B cell (primary cell): ENCODE measurements at regions not wholly inside any gene's neighbourhood (a gene's known extent, or its start where the extent isn't known, plus 50 kb on each side); places are given as distances from the start of the nearest gene placed in this dataset.

Source experiments
- ATAC-seq: fragments of 200-7000 bp; cut with Tn5 transposase; one replicate; pipeline ENCODE4 v1.10.0; 2021; ENCODE audit warnings: low read depth, mild to moderate bottlenecking, moderate number of reproducible peaks, moderate library complexity
- CTCF ChIA-PET: fragments of 350-600 bp; sonication (Branson Sonifier 250); formaldehyde crosslinking; loops from one replicate; lab custom pipeline; 2021; ENCODE audit warnings: antibody characterized with exemption, inconsistent platforms; lab: Charles Lee
- POLR2A ChIA-PET: fragments of 350-600 bp; sonication (Branson Sonifier 250); formaldehyde crosslinking; loops from one replicate; lab custom pipeline; 2021; ENCODE audit warnings: antibody characterized with exemption; lab: Charles Lee
- DNase-seq: peaks from one replicate; pipeline ENCODE4 v3.0.0; 2013
- H2AFZ ChIP-seq: 2 replicates; pipeline ENCODE4 v1.6.1; 2012; ENCODE audit warnings: mild to moderate bottlenecking, low read depth, low read length; ENCODE audit not compliant: insufficient read depth, poor library complexity, severe bottlenecking
- H3K27ac ChIP-seq, 2 donors: 1 replicate in 1 of 2; 2 replicates in 1 of 2; pipeline ENCODE4 v1.5.1; 2012 to 2013; ENCODE audit warnings: low read length in 2 of 2, mild to moderate bottlenecking in 2 of 2, moderate library complexity in 1 of 2
- H3K27me3 ChIP-seq, 4 experiments: fragments of 200-600 bp in 1 of 4; sonication (generic) in 1 of 4; replicated peaks in 1 of 4; 1 replicate in 2 of 4; 2 replicates in 2 of 4; pipeline versions ENCODE4 v1.6.1 to v1.7.0; 2013 to 2016; ENCODE audit warnings: low read length in 3 of 4, mild to moderate bottlenecking in 2 of 4, mixed read lengths in 1 of 4, moderate library complexity in 1 of 4; ENCODE audit not compliant: insufficient read depth in 4 of 4, control insufficient read depth in 3 of 4; ENCODE audit errors: control extremely low read depth in 1 of 4
- H3K36me3 ChIP-seq, 2 experiments: replicated peaks in 1 of 2; 1 replicate in 1 of 2; 2 replicates in 1 of 2; pipeline versions ENCODE4 v1.6.1 to v1.7.1; 2013; ENCODE audit warnings: low read length in 1 of 2; ENCODE audit not compliant: insufficient read depth in 2 of 2, control insufficient read depth in 1 of 2; ENCODE audit errors: control extremely low read depth in 1 of 2, extremely low read depth in 1 of 2
- H3K4me1 ChIP-seq, 2 donors: fragments of 200-600 bp in 1 of 2; sonication (generic) in 1 of 2; 1 replicate in 1 of 2; 2 replicates in 1 of 2; pipeline versions ENCODE4 v1.5.1 to v1.6.1; 2013 to 2017; ENCODE audit warnings: low read length in 2 of 2; ENCODE audit not compliant: control insufficient read depth in 2 of 2, insufficient read depth in 2 of 2
- H3K4me2 ChIP-seq: replicated peaks from 2 replicates; pipeline ENCODE3; 2012; ENCODE audit warnings: mild to moderate bottlenecking, low read depth, low read length; ENCODE audit not compliant: poor library complexity, severe bottlenecking
- H3K4me3 ChIP-seq, 5 experiments: fragments of 200-600 bp in 1 of 5; sonication (generic) in 1 of 5; 1 replicate in 3 of 5; 2 replicates in 2 of 5; pipeline versions ENCODE4 v1.5.1 to v1.7.0; 2011 to 2016; ENCODE audit warnings: low read length in 4 of 5, mild to moderate bottlenecking in 4 of 5, low read depth in 2 of 5, control low read depth in 1 of 5, moderate library complexity in 1 of 5; ENCODE audit not compliant: insufficient read depth in 1 of 5; ENCODE audit errors: control extremely low read depth in 1 of 5, extremely low read depth in 1 of 5
- H3K79me2 ChIP-seq: fragments of 200-600 bp; sonication (generic); one replicate; pipeline ENCODE4 v1.6.0; 2016; ENCODE audit warnings: low read length; ENCODE audit not compliant: control insufficient read depth, insufficient read depth
- H3K9ac ChIP-seq: fragments of 200-600 bp; sonication (generic); 2 replicates; pipeline ENCODE4 v1.6.1; 2017; ENCODE audit warnings: mild to moderate bottlenecking, low read length, moderate library complexity
- H3K9me3 ChIP-seq, 3 donors: one replicate each; pipeline versions ENCODE4 v1.6.1 to v1.7.1; 2013; ENCODE audit warnings: low read length in 2 of 3; ENCODE audit not compliant: control insufficient read depth in 2 of 3, insufficient read depth in 1 of 3; ENCODE audit errors: control extremely low read depth in 1 of 3
- H4K20me1 ChIP-seq: 2 replicates; pipeline ENCODE4 v1.6.0; 2012; ENCODE audit warnings: mild to moderate bottlenecking, low read length; ENCODE audit not compliant: insufficient read depth, control insufficient read depth, poor library complexity, severe bottlenecking
- H3K27ac Mint-ChIP-seq: one replicate; pipeline ENCODE4 v1.8.0; 2021; ENCODE audit warnings: mixed read lengths
- H3K27me3 Mint-ChIP-seq: one replicate; pipeline ENCODE4 v1.8.0; 2021; ENCODE audit warnings: mixed read lengths
- H3K4me1 Mint-ChIP-seq: one replicate; pipeline ENCODE4 v1.8.0; 2021; ENCODE audit warnings: mixed read lengths
- H3K4me3 Mint-ChIP-seq: one replicate; pipeline ENCODE4 v1.8.0; 2021; ENCODE audit warnings: mixed read lengths
- H3K9me3 Mint-ChIP-seq: one replicate; pipeline ENCODE4 v1.8.0; 2022; ENCODE audit warnings: mixed read lengths; ENCODE audit not compliant: insufficient read depth
- EZH2 ChIP-seq: IDR thresholded peaks from 2 replicates; pipeline ENCODE4 v1.6.1; 2012; ENCODE audit warnings: borderline replicate concordance, low read depth, mild to moderate bottlenecking, moderate library complexity, low read length; ENCODE audit not compliant: insufficient read depth, poor library complexity, severe bottlenecking
- WGBS: methylation state at CpG from one replicate; pipeline ENCODE4 v1.1.5; 2013; ENCODE audit warnings: missing lambda C conversion rate; ENCODE audit not compliant: insufficient coverage; 5-methylcytosine and 5-hydroxymethylcytosine counted together
- intact Hi-C: fragments of 100-400 bp; cut with micrococcal nuclease; formaldehyde crosslinking; loops from one replicate; pipeline ENCODE4 v1.10.0; 2022
- TF ChIP-seq, protein P1 (sequence below): fragments of 200-600 bp; IDR thresholded peaks from one replicate; pipeline ENCODE4 v1.8.0; 2022; ENCODE audit warnings: antibody characterized with exemption, mild to moderate bottlenecking

DNA sequence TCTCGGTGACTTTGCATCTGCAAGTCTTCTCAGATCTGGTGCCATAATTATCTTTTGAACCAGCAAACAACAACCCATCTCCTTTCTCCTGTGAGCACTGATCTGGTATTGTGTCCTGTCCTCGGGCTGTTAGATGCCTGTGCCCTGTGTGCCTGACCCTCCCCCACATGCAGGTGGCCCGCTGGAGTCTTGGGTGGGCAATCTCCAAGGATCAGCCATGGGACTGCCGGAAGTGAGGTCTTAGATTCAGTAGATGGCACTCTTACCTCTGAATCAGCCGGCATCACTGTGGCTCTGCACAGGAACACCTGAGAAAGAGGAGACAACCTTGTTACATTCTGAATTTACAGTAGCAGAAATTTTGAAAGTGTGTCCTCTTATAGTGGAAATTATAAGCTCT is 172.4 kb downstream of the IRX2 start:
- Mint-ChIP-seq H3K27ac (no peak overlapping the region), H3K4me1 (no peaks in the 10 kb centered on the region), H3K27me3 (no peaks in the 10 kb centered on the region), H3K9me3 (no peaks in the 10 kb centered on the region), H3K4me3 (no peak overlapping the region)
- Histone ChIP-seq H3K4me3 (no peak overlapping the region), H3K27me3 (no peaks in the 10 kb centered on the region), H3K79me2 (no peaks in the 10 kb centered on the region), H3K9me3 (peaks cover 0 to 37% (median 0%) of the 10 kb centered on the region in 3 donors), H3K4me1 (no peaks in the 10 kb centered on the region), H2AFZ (no peak overlapping the region), H3K4me2 (no peak overlapping the region), H3K9ac (no peak overlapping the region), H3K27ac (no peak overlapping the region), H3K36me3 (no peaks in the 10 kb centered on the region), H4K20me1 (no peaks in the 10 kb centered on the region)
- ChIA-PET CTCF (no interaction called here), POLR2A (no interaction called here)
- DNase-seq = no peak
- ATAC-seq = no peak
- intact Hi-C loops = no loop called here
- TF ChIP-seq, protein P1, sequence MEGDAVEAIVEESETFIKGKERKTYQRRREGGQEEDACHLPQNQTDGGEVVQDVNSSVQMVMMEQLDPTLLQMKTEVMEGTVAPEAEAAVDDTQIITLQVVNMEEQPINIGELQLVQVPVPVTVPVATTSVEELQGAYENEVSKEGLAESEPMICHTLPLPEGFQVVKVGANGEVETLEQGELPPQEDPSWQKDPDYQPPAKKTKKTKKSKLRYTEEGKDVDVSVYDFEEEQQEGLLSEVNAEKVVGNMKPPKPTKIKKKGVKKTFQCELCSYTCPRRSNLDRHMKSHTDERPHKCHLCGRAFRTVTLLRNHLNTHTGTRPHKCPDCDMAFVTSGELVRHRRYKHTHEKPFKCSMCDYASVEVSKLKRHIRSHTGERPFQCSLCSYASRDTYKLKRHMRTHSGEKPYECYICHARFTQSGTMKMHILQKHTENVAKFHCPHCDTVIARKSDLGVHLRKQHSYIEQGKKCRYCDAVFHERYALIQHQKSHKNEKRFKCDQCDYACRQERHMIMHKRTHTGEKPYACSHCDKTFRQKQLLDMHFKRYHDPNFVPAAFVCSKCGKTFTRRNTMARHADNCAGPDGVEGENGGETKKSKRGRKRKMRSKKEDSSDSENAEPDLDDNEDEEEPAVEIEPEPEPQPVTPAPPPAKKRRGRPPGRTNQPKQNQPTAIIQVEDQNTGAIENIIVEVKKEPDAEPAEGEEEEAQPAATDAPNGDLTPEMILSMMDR = no peak
- WGBS = 54% methylated on average over 4 of the region's 5 CpGs

DNA sequence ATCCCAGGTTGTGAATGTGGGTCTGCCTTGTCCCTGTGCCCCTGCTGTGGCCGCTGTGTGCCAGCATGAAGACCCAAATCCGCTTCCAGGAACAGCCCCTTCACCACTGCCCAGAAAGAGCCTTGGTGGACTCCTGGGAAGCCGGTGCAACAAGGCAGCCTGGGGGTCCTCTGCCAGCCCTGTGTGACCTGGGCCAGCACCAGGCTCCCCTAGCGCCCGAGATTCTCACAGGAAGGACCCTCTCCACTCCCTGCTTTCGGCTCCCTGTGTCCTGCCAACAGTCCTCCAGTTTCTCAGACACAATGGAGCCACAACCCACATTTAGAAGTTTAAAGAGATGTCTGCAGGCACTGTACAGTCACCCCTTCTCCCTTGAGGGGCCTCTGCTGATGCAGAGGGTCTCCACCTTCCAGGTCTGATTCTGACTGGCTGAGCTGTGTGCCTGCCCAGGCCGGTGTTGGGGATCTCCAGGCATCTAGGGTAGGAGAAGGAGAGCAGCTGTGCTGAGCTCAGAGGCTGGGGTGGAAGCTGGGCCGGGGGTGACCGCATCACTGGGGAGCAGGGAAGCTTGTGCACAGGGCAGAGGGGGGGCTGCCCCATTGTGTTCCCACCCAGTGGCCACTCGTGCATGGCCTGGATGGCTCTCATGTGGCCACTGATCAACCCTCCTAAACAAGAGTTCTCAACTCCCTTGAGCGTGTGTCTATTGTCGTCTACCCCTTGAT is 174.0 kb downstream of the IRX2 start:
- no peaks in the 10 kb centered on the region for H3K9me3 Mint-ChIP-seq
- intact Hi-C loops = no loop called here
- WGBS = 93% methylated on average over 12 of the region's 12 CpGs
- no peaks in the 10 kb centered on the region for H3K27me3 Mint-ChIP-seq
- H3K27ac Mint-ChIP-seq = no peak overlapping the region
- Histone ChIP-seq H3K27me3 (no peaks in the 10 kb centered on the region), H3K4me1 (no peaks in the 10 kb centered on the region), H3K36me3 (no peaks in the 10 kb centered on the region), H3K79me2 (no peaks in the 10 kb centered on the region), H4K20me1 (no peaks in the 10 kb centered on the region), H3K27ac (no peak overlapping the region), H3K4me3 (no peak overlapping the region), H3K4me2 (no peak overlapping the region), H3K9me3 (peaks cover 0 to 30% (median 0%) of the 10 kb centered on the region in 3 donors), H2AFZ (no peak overlapping the region), H3K9ac (no peak overlapping the region)
- TF ChIP-seq, protein P1 = no peak
- TF ChIP-seq EZH2 = no peak
- H3K4me1 Mint-ChIP-seq = no peaks in the 10 kb centered on the region
- DNase-seq (no peak), ATAC-seq (no peak)
- ChIA-PET POLR2A (no interaction called here), CTCF (no interaction called here)
- H3K4me3 Mint-ChIP-seq = no peak overlapping the region
